ENCODE measurements at regions not wholly inside any gene's neighbourhood (a gene's known extent, or its start where the extent isn't known, plus 50 kb on each side); places are given as distances from the start of the nearest gene placed in this dataset.

GRCh38 chr20:62527781-62528180 lies 52.0 kb upstream of the GATA5 start:
- Mint-ChIP-seq H3K4me1 (ENCODE audit: low read depth) (peaks cover 9% of the 10 kb centered on the region), H3K27ac (no peak overlapping the region), H3K27me3 (ENCODE audit: low read depth) (peaks cover 2% of the 10 kb centered on the region), H3K9me3 (no peaks in the 10 kb centered on the region), H3K36me3 (ENCODE audit: low read depth) (no peaks in the 10 kb centered on the region), H3K4me3 (no peak overlapping the region)
- no peak for DNase-seq (ENCODE audit: low spot score)

GRCh38 chr20:62528983-62529891 lies 53.4 kb upstream of the GATA5 start:
- H3K9me3 Mint-ChIP-seq: no peaks in the 10 kb centered on the region
- no peak overlapping the region for H3K27ac Mint-ChIP-seq
- peaks cover 4% of the 10 kb centered on the region for H3K4me1 Mint-ChIP-seq (ENCODE audit: low read depth)

GRCh38 chr20:62529896-62530642 lies 54.3 kb upstream of the GATA5 start:
- Mint-ChIP-seq H3K4me3 (no peak overlapping the region), H3K4me1 (ENCODE audit: low read depth) (no peaks in the 10 kb centered on the region), H3K27ac (no peak overlapping the region), H3K9me3 (no peaks in the 10 kb centered on the region), H3K36me3 (ENCODE audit: low read depth) (no peaks in the 10 kb centered on the region), H3K27me3 (ENCODE audit: low read depth) (no peaks in the 10 kb centered on the region)
- DNase-seq (ENCODE audit: low spot score): no peak

More at GRCh38 chr20:62528983-62529891, 53.4 kb upstream of the GATA5 start:
- Mint-ChIP-seq H3K36me3 (ENCODE audit: low read depth) (no peaks in the 10 kb centered on the region), H3K4me3 (no peak overlapping the region), H3K27me3 (ENCODE audit: low read depth) (peaks cover 2% of the 10 kb centered on the region)
- DNase-seq (ENCODE audit: low spot score): no peak

- H3K27me3 Mint-ChIP-seq (ENCODE audit: low read depth): no peaks in the 10 kb centered on the region
- no peak for DNase-seq (ENCODE audit: low spot score)
- no peaks in the 10 kb centered on the region for H3K4me1 Mint-ChIP-seq (ENCODE audit: low read depth)
Observed at GRCh38 chr20:62530643-62531032, 54.8 kb upstream of the GATA5 start.

GRCh38 chr20:62531046-62531838 lies 55.4 kb upstream of the GATA5 start:
- H3K27ac Mint-ChIP-seq: no peak overlapping the region
- no peaks in the 10 kb centered on the region for H3K9me3 Mint-ChIP-seq
- no peak for DNase-seq (ENCODE audit: low spot score)
- no peaks in the 10 kb centered on the region for H3K36me3 Mint-ChIP-seq (ENCODE audit: low read depth)
- no peaks in the 10 kb centered on the region for H3K4me1 Mint-ChIP-seq (ENCODE audit: low read depth)
- no peaks in the 10 kb centered on the region for H3K27me3 Mint-ChIP-seq (ENCODE audit: low read depth)
- H3K4me3 Mint-ChIP-seq: no peak overlapping the region

More at GRCh38 chr20:62530643-62531032, 54.8 kb upstream of the GATA5 start:
- Mint-ChIP-seq H3K4me3 (no peak overlapping the region), H3K27ac (no peak overlapping the region), H3K36me3 (ENCODE audit: low read depth) (no peaks in the 10 kb centered on the region), H3K9me3 (no peaks in the 10 kb centered on the region)

- DNase-seq (ENCODE audit: low spot score): no peak
- no peaks in the 10 kb centered on the region for H3K9me3 Mint-ChIP-seq
- no peaks in the 10 kb centered on the region for H3K36me3 Mint-ChIP-seq (ENCODE audit: low read depth)
- H3K4me1 Mint-ChIP-seq (ENCODE audit: low read depth): no peaks in the 10 kb centered on the region
- no peak overlapping the region for H3K4me3 Mint-ChIP-seq
- H3K27me3 Mint-ChIP-seq (ENCODE audit: low read depth): no peaks in the 10 kb centered on the region
- H3K27ac Mint-ChIP-seq: no peak overlapping the region
Observed at GRCh38 chr20:62532921-62533320, 57.1 kb upstream of the GATA5 start.

GRCh38 chr20:62533591-62534495 lies 58.0 kb upstream of the GATA5 start:
- Mint-ChIP-seq H3K4me1 (ENCODE audit: low read depth) (no peaks in the 10 kb centered on the region), H3K27me3 (ENCODE audit: low read depth) (no peaks in the 10 kb centered on the region), H3K36me3 (ENCODE audit: low read depth) (no peaks in the 10 kb centered on the region), H3K27ac (no peak overlapping the region), H3K9me3 (no peaks in the 10 kb centered on the region), H3K4me3 (no peak overlapping the region)
- no peak for DNase-seq (ENCODE audit: low spot score)

- no peak for DNase-seq (ENCODE audit: low spot score)
- H3K4me3 Mint-ChIP-seq: no peak overlapping the region
- no peaks in the 10 kb centered on the region for H3K36me3 Mint-ChIP-seq (ENCODE audit: low read depth)
- H3K27ac Mint-ChIP-seq: no peak overlapping the region
- no peaks in the 10 kb centered on the region for H3K4me1 Mint-ChIP-seq (ENCODE audit: low read depth)
- H3K9me3 Mint-ChIP-seq: no peaks in the 10 kb centered on the region
- no peaks in the 10 kb centered on the region for H3K27me3 Mint-ChIP-seq (ENCODE audit: low read depth)
Observed at GRCh38 chr20:62534526-62535221, 58.9 kb upstream of the GATA5 start.

GRCh38 chr20:62535282-62535811 lies 59.6 kb upstream of the GATA5 start:
- H3K4me3 Mint-ChIP-seq: no peak overlapping the region
- no peak for DNase-seq (ENCODE audit: low spot score)
- H3K4me1 Mint-ChIP-seq (ENCODE audit: low read depth): no peaks in the 10 kb centered on the region
- no peaks in the 10 kb centered on the region for H3K36me3 Mint-ChIP-seq (ENCODE audit: low read depth)
- no peaks in the 10 kb centered on the region for H3K27me3 Mint-ChIP-seq (ENCODE audit: low read depth)
- no peaks in the 10 kb centered on the region for H3K9me3 Mint-ChIP-seq
- H3K27ac Mint-ChIP-seq: no peak overlapping the region

GRCh38 chr20:62535964-62536363 lies 60.2 kb upstream of the GATA5 start:
- Mint-ChIP-seq H3K27ac (no peak overlapping the region), H3K9me3 (no peaks in the 10 kb centered on the region), H3K4me3 (no peak overlapping the region), H3K36me3 (ENCODE audit: low read depth) (no peaks in the 10 kb centered on the region), H3K4me1 (ENCODE audit: low read depth) (no peaks in the 10 kb centered on the region), H3K27me3 (ENCODE audit: low read depth) (no peaks in the 10 kb centered on the region)
- no peak for DNase-seq (ENCODE audit: low spot score)

- no peaks in the 10 kb centered on the region for H3K4me1 Mint-ChIP-seq (ENCODE audit: low read depth)
- no peak overlapping the region for H3K4me3 Mint-ChIP-seq
- no peaks in the 10 kb centered on the region for H3K27me3 Mint-ChIP-seq (ENCODE audit: low read depth)
- no peak for DNase-seq (ENCODE audit: low spot score)
- no peaks in the 10 kb centered on the region for H3K36me3 Mint-ChIP-seq (ENCODE audit: low read depth)
- no peaks in the 10 kb centered on the region for H3K9me3 Mint-ChIP-seq
- no peak overlapping the region for H3K27ac Mint-ChIP-seq
Observed at GRCh38 chr20:62536871-62537401, 61.1 kb upstream of the GATA5 start.

GRCh38 chr20:62537649-62538292 lies 62.0 kb upstream of the GATA5 start:
- no peaks in the 10 kb centered on the region for H3K4me1 Mint-ChIP-seq (ENCODE audit: low read depth)
- no peaks in the 10 kb centered on the region for H3K36me3 Mint-ChIP-seq (ENCODE audit: low read depth)
- H3K27ac Mint-ChIP-seq: no peak overlapping the region
- no peak overlapping the region for H3K4me3 Mint-ChIP-seq
- DNase-seq (ENCODE audit: low spot score): no peak
- no peaks in the 10 kb centered on the region for H3K9me3 Mint-ChIP-seq
- no peaks in the 10 kb centered on the region for H3K27me3 Mint-ChIP-seq (ENCODE audit: low read depth)

Measured in T-helper 2 cell treated with Interferon-gamma antibody and Interleukin-4, amounts not matched to agents 5 μg/mL and 100 μg/mL, for 36 hours (primary cell).